ENCODE measurements at regions not wholly inside any gene's neighbourhood (a gene's known extent, or its start where the extent isn't known, plus 50 kb on each side); places are given as distances from the start of the nearest gene placed in this dataset.

GRCh38 chr6:132085731-132086130 lies 134.6 kb upstream of the CCN2 start:
- TF ChIP-seq CTCF (IDR thresholded peaks at IDR 0.05), result no peak
- no peak for TF ChIP-seq USF1 (CRISPR knock-in tag; IDR thresholded peaks at IDR 0.05)
- TF ChIP-seq MYBL2 (CRISPR knock-in tag; IDR thresholded peaks at IDR 0.05), result no peak
- no peak for TF ChIP-seq USF2 (CRISPR knock-in tag; IDR thresholded peaks at IDR 0.05)
- no peak for TF ChIP-seq TCF7 (CRISPR knock-in tag; IDR thresholded peaks at IDR 0.05; ENCODE audit: low read depth)
- no peak for TF ChIP-seq E2F4 (CRISPR knock-in tag; IDR thresholded peaks at IDR 0.05; ENCODE audit: borderline replicate concordance, low read depth)
- TF ChIP-seq ZNF121 (CRISPR knock-in tag; IDR thresholded peaks at IDR 0.05), result no peak
- TF ChIP-seq IRF1 (CRISPR knock-in tag; IDR thresholded peaks at IDR 0.05), result no peak
- TF ChIP-seq ZNF219 (CRISPR knock-in tag; IDR thresholded peaks at IDR 0.05; ENCODE audit: borderline replicate concordance), result no peak
- TF ChIP-seq ZNF317 (CRISPR knock-in tag; IDR thresholded peaks at IDR 0.05; ENCODE audit: borderline replicate concordance, low read depth), result no peak
- TF ChIP-seq JUN (CRISPR knock-in tag; IDR thresholded peaks at IDR 0.05), result no peak
- no peak for TF ChIP-seq FOXK1 (CRISPR knock-in tag; IDR thresholded peaks at IDR 0.05)
- no peak for TF ChIP-seq EMX1 (CRISPR knock-in tag; IDR thresholded peaks at IDR 0.05)
- no peak for TF ChIP-seq TP53 (CRISPR knock-in tag; IDR thresholded peaks at IDR 0.05)
